ENCODE measurements at regions not wholly inside any gene's neighbourhood (a gene's known extent, or its start where the extent isn't known, plus 50 kb on each side); places are given as distances from the start of the nearest gene placed in this dataset.

DNA sequence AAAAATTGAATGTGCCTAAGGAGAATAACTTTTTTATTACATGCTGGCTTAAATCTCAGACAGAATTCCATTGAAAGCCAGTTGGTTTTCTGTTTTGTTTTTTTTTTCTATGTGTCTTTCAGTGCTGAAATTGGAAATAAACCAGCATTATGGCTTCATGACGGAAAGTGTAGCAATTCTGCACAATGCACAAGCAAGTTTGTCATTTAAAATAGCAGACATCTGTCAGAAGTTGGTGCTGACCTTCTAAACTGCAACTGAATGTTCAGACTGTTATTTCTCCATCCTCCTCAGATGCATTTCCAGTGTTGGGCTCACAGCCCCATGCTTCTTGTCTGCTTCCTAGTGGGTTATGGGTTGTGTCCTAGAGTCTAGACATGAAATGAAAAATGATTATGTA is 107.2 kb upstream of the LIMCH1 start:
- DNase-seq: no peak

DNA sequence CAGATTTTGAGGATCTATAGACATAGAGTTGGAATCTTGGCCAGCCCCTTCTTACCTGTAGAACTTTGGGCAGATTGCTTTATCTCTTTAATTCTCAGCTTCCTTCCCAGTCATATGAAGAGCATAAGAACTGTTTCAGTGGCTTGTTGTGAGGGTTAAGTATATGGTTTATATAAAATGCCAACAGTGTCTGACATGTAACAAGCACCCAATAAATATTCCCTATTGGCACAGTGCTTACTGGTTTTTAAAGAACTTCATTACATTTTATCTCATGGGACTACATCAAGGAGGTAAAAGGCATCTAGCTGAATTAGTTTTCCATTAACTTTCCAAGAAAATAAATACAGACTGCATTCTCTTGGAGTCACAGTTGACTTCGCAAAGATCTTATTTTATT is 106.7 kb upstream of the LIMCH1 start:
- no peak for DNase-seq

DNA sequence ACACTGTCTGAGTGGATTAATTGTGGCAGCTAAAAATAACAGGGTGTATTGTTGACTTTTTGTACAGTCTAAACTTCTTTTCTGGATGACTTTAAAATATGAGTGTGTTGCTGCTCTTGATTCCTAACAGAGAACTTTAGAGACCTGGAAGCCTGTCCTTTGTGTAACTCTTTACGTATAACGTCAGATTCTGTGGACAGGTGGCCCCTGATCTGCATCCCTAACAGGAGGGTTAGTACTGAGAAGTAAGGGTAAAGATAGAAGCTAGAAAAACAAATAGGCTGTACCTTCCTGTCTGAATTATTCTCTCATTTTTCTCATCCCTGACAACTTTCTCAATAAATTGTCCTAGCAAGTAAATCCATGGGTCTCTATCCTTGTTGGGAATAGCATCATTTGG is 105.7 kb upstream of the LIMCH1 start:
- DNase-seq: no peak

DNA sequence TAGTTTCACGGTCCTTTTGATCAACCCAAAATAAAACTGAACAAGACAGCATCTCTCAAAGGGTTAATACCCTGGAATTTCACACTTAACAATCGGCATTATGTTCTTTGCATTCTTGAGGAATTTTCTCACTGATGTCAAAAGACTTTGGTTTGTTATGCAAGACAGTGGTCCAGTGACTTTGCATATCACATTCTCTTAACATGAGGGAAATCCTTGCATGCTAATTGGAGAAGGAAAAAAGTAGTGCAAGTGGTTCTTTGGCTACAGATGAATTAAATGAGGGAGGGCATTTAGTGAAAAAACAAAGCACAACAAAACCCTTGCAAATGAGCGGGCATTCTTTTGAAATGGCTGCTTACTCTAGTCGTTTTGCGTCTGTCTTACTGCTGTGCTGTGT is 105.1 kb upstream of the LIMCH1 start:
- DNase-seq: no peak

DNA sequence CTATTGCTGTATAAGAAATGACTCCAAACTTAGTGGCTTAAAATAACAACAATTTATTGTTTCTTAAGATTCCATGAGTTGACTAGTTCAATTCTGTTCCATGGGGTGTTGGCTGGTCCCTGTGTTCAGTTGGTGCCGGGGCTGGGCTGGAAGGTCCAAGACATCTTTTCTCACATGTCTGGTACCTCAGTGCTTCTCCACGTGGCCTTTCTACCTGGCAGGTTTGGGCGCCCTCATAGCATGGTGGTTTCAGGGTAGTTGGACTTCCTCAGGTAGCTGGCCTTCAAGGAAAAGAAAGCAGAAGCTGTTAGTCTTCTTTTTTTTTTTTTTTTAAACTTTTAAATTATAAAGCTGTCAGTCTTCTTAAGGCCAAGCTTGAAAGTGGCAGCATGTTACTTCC is 104.6 kb upstream of the LIMCH1 start:
- no peak for DNase-seq

DNA sequence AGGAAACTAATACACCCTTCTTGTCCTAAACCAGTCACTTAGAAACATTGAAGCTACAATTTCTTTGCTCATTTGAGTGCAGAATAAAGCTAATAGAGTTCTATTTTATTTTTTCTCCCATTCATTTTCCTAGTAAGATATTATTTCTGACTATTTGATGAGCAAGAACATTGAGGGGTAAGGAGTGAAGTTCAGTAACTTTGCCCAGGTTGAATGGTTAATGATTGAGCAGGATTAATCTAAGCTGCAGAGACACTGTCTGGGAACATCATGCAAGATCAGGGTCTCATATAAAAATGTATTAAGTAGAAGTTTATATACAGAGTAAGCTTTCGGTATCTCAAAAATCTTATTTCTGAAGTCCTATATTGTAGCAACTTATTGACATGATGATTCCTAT is 102.4 kb upstream of the LIMCH1 start:
- DNase-seq: no peak

DNA sequence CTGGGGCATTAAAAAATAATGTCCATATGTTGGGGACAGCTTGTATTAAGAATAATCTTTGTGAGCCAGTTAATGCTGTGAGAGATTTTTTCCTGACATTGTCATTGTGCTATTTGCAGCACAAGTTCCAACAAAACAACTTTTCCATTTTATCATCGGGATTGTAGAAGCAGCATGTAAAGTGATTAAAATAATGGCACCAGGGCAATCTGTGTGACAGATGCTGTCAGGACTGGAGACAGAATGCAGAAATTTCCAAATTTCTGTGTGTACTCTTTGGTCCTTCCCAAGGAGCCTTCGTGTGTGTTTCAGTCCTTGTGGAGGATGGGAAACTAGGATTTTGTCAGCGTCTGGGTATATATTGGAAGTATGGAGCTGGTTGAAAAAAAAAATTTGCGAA is 101.5 kb upstream of the LIMCH1 start:
- DNase-seq: no peak

DNA sequence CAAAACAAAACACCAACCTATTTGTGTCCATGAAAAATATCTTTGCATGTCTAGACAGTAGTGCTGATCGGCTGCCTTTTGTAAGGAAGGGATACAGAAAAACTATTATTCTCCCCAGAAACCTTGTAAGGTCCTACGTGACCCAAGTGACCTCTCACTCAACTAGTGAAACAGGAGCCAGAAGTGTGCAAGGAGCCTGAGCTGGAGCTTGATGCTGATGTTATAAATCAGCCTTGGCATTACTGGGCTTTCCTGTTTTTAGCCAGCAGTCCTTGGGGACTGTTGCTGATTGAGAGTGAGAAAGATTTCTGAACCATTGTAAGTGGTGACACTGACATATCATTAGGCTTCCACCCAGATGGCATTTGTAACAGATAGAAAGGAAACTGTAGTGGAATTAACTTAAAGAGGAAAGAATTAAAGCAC is 100.8 kb upstream of the LIMCH1 start:
- no peak for DNase-seq

DNA sequence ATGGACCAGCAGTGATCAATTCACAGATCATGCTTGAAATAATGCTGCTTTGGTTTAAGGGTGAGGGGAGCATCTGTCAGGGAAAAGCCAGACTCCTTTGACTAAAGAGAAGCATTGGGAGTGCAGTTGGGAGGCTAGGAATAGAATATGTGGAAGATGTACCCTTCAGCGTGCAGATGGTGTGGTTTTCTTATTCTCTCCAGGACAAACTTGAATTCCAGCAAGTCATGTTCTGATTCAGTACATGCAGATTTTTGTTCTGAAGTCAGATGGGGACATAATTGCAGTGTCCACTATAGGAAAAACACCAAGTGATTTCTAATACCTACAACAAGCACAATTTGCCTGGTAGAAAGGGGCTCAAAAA is 99.0 kb upstream of the LIMCH1 start:
- DNase-seq: no peak

DNA sequence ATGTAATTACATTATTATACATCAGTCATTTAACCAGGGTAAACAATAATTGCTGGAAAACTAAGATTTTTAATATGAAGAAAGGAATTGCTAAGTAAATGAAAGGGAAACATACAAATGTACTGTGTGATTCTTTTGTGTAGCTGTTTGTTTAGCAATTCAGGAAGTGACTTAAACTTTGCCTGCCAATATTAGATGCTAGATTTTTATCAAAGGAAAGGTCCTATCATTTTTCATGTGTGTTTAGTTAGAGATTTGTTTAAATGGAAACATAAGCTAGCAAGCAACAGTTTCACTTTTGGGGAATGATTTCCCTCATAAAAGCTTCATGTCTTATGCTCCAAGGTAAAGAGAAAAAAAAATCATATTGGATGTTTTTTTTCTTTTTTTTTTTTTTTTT is 95.1 kb upstream of the LIMCH1 start:
- DNase-seq: peak; percentile 28

DNA sequence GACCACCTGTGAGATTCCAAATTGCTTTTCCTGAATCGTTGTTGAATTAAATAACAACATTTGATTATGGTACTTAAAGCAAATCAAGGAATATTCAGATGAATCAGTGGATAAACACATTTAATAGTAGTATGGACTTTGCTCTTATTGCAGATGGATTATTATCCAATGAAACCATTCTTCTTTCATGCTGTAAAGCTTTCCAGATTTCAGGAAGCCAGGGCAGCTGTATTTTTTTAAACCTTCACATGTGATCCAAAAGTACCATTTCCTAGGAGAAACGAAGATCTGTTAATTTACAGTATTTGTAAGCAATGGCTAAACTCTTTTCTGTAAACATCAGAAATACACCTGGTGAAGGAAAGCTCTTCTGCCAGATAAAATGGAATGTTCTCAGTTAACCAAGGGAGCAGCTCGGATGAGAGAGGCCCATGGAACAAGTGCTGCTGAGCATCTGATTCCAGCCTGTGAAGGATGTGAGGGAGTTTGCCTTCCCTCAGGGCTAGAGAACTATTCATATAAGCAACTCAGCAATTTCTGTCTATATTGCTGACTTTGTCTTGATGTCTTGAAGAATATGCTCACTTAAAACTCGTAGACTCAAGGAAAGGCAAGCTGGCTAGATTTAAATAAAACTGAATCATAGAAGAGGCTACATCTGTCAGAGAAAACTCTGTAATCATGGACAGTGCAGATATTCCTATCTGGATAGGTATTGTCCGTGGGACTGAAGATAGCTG is 94.4 kb upstream of the LIMCH1 start:
- DNase-seq: no peak

DNA sequence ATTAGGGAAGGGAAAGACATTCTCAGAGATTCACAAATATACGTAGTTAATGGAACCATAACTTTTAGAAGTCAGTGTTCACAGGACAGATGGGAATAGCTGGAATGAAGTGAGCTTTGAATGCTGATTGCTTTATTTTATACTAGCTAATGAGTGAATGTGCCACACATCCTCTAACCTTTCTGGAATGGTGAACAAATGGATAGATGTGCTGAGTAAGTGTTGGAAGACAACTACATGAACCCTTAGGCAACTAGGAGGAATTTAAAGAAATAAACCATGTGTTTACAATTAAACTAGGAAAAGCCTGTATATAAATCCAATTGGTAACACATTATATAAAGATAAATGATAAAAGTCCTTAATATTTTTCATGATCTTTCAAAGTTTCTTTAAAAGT is 91.6 kb upstream of the LIMCH1 start:
- no peak for DNase-seq

DNA sequence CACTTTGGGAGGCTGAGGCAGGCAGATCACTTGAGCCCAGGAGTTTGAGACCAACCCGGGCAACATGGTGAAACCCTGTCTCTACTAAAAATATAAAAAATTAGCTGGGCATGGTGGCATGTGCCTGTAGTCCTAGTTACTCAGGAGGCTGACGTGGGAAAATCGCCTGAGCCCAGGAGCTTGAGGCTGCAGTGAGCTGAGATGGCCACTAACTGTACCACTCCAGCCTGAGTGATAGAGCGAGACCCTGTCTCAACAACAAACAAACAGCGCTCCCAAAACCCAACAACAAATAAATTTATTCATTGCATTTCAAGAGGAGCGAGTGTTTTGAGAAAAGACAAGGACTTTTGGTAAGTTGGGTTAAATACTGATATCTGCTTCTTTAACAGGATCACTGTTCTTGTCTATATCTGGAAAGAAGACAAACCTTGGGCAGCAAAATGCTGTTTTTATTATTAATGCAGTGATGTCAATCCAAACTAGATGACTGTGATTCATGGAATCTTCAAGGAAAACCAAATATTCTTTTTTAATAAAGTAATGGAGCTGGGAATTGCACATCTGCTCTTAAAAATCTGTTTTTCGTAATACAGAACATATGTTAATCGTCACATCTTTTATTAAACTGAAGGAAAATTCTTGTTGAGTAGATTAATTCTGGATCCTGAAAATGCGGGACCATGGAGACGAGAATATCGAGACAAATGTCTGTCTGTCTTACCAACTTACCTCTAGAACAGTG is 90.8 kb upstream of the LIMCH1 start:
- no peak for DNase-seq

DNA sequence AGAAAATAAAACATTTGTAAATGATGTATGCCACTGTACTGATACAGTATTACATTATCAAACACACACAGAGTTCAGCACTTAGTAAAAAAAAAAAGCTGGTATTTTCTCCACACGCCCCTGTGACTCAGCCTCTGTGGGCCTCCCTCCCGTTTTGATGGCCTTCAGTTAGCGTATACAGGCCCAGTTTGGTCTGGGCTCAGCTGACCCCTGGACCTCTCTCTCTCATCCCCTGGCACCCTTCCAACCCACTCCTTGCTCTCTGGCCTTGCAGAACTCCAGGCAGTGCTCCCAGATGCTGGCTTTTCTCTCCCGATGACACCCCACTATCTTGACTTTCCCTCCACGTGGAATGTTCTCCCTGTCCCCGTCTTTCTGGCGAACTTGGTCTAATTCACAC is 89.0 kb upstream of the LIMCH1 start:
- DNase-seq: no peak

DNA sequence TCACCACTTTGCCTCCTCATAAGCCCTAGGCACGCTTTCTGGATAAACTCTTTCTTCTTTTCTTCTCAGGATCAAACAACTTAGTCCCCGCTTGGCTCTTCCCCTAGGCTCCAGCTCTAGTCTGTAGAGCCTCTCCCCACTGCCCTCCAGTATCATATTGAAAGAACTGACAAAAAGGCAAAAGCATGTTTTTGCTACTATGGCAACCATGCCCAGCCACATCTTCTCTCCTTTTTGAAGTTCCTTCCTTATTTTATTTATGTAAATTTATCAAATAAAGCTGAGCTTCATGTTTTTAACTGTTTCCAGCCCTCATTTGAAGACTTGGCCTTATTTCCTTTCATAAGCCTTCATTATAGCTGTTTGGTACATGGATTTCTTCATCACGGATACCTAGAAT is 86.0 kb upstream of the LIMCH1 start:
- DNase-seq: no peak

DNA sequence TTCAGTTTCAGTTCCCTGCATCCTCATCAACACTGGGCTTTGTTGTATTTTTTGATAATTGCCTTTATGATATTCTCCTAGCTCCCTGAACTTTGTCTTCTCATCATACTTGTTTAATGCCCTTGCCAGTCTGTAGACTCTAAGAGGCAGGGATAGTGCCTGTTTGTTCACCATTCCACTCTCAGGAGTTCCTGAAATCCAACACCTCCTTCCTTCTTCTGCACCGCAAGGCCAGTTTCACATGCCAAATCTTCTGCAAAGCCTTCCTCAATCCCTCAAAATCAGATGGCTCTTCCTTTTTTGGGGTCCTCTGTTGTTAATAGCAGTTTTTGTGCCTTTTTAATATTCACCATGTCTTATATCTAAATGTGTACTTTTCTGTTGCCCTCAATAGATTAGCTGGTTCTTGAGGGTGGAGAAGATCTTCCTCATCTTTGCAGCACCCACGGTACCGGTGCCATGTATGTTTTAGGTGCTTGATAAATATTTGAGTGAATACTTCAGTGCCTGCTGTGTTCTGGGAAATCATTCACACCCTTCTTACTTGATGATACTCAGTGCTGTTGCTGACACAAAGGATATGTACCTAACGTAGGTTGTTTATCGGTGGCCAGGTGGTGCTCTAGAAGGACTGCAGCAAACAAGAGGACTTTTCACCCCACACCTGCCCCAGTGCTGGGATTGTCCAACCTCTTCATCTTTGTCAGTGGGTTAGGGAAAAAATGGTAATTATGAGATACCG is 85.3 kb upstream of the LIMCH1 start:
- peak; percentile 86 for DNase-seq

DNA sequence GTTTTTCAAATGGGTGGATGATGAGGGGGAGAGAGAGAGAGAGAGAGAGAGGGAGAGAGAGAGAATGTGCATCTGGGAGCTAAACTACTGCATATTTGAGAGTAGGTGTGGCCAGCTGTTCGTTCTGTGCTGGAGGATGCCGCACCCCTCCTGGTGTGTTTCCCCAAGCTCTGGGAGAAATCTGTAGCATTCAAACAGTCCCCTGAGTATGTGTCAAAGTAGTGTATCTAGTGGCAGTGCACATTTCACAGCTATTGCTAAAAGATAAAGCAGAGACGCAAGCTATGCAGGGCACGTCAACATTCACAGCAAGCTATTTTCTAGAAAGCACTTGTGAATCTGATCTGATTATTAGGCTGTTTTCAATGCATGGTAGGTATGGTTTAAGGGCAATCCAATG is 83.5 kb upstream of the LIMCH1 start:
- peak; percentile 13 for DNase-seq

DNA sequence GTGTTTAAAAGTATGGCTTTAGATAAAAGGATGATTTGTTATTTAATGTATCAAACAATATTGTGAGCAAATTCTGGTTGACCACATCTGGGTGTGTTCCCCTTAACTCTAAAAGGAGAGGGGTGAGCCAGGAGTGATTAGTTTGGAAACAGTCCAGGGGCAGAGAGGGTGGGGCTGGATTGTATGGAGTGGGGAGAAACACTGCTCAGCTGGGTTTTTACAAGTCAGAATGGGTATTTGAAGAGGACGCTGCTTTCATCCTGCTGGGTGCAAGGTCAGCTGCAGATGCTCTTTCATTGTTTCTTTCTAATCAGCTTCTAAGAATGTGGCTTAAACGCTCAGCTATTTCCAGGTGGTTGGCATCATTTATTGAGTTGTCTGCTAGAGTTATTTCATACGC is 82.8 kb upstream of the LIMCH1 start:
- DNase-seq: peak; percentile 76

DNA sequence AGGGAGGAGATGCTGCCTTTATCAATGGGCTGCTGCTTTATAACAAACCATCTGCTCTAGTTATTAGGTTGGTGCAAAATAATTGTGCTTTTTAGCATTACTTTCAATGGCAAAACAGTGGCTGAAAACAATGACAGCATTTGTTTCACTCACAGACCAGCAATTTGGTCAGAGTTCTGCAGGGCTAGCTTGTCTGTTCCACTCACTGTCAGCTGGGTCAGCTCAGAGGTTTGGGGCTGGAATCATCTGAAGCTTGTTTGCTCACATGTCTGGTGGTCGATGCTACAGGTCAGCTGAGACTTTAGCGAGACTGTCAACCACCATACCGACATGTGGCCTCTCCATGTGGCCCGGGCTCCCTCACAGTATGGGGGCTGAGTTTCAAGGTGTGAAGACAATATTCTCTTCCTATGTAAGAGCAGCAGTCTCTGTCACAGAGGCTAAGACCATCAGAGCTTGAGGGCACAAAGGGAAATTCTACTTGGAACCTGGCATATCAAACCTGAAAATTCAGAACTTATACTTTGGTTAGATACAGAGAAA is 81.3 kb upstream of the LIMCH1 start:
- no peak for DNase-seq

DNA sequence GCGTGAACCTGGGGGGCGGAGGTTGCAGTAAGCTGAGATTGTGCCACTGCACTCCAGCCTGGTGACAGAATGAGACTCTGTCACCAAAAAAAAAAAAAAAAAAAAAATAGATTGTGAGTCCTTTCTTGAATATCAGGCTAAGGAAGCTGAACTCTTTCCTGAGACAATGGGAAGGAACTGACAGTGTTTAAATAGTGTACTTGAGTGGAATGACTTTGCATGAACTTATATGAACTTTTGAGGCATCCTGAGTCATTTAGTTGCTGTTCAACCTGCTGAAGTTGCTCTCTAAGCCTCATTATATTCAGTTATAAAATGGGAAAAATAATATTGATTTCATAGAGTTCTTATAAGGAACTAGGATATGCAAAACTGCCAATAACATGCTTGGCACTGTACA is 79.3 kb upstream of the LIMCH1 start:
- no peak for DNase-seq

DNA sequence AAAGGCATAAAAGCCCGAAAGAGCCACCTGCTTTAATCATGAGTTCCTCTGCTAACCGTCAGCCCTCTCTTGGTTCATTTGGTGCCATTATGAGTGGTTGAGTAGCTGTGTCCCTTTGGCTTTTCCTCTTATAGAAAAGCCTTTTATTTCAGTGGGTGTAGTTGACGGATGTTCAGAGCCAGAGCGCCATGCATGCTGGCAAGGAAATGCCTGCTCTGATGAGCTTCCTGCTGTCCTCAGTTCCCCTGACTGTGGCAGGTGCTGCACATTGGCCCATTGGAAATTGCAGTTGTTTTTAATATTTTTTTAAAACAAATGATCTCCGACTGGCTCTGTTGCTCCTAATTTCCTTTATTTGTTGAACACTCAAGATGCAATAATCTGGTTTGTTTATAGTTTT is 77.3 kb upstream of the LIMCH1 start:
- peak; percentile 45 for DNase-seq

DNA sequence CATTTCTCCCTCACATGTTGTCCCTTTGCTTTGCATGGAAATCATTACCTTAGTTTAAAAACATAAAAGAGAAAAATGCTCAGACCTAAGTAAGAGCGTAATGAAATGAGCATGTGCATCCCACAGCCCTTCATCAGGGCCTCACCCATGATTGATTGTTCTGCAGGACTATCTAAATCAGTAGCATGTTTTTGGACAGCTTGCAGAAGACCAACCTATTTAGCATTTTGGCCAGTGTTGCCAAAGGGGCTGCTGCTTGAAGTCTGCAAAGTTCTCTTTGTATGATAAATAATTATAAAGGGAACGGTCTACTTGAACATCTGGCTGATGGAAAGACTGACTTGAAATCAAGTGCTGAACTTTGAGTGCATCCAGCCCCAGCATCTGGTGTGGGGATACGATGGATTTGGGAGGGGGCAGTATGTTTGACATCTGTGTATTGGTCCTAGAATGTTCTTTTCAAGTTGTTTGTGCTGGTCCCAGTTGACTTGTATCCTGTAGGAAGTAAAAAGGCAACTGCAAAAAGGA is 76.1 kb upstream of the LIMCH1 start:
- DNase-seq: no peak

DNA sequence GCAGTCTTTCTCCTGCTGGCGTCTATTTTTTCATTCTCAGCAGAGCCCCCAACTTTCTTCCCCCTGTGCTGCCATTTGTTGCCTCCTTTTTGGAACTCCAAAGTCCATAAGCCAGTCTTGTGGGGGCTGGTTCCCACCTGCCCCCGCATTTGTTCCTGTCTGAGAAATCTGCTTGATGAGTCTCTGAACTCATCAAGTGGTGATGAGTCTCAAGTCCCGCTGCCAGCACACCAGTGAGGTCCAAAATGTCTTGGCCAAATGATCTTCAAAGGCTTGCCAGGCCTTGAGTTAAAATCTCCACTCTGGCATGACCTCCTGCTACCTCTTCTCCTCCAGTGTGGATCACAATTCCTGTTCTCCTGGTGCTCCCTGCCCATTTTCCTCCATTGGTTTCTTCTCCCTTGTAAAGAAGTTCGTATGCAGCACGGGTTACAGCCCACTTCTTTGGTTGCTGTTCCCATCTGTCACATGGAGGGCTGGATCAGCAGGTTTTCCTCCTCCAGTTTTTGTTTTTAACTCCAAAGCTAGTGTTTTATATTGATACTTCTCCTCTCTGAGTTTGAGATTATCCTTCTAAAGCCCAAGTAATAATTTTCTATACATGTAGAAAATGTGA is 72.7 kb upstream of the LIMCH1 start:
- no peak for DNase-seq

Measured in NCI-H774 (cell line).